Cardiac fibroblast (primary cell): ENCODE measurements at regions not wholly inside any gene's neighbourhood (a gene's known extent, or its start where the extent isn't known, plus 50 kb on each side); places are given as distances from the start of the nearest gene placed in this dataset.

ENCODE experiments used
- DNase-seq, 2 donors: peaks; one replicate each; pipeline versions ENCODE4 v3.0.0 to v3.0.0-alpha.2; 2010; ENCODE audit warnings: low read depth in 2 of 2
- H3K4me3 ChIP-seq, 2 donors: replicated peaks in 1 of 2; 1 replicate in 1 of 2; 2 replicates in 1 of 2; pipeline ENCODE4 v1.5.1; 2011; ENCODE audit warnings: low read depth in 2 of 2, low read length in 2 of 2, mild to moderate bottlenecking in 2 of 2, moderate library complexity in 1 of 2
- CTCF ChIP-seq: IDR thresholded peaks from one replicate; pipeline ENCODE4 v1.5.1; 2011; ENCODE audit warnings: low read depth, mild to moderate bottlenecking, low read length, inconsistent platforms

DNA sequence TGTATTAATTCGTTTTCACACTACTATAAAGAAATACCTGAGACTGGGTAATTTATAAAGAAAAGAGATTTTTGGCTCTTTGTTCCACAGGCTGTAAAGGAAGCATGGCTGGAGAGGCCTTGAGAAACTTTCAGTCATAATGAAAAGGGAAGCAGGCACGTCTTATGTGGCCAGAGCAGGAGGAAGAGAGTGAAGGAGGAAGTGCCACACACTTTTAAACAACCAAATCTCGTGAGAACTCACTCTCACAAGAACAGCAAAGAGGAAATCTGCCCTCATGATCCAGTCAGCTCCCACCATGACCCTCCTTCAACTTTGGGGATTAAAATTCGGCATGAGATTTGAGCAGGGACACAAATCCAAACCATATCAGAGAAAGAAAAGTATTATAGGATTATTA lies 1255.9 kb upstream of the MIR17HG start:
- TF ChIP-seq CTCF = no peak

DNA sequence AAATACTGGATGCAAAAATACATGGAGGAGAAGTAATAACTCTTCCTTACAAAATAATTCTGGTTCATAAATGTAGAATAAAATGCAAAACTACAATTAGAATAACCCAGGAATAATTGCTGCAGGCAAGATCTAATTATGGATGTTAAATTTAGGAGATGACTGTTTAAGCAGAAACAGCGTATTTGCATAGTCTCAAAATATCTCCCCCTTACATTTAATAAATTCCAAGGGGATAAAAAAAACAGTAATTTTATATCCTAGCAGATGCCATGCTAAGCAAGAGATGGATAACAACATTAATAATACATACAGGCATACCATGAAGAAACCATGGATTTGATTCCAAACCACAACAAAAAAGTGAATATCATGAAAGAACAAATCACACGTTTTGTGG lies 1253.1 kb upstream of the MIR17HG start:
- H3K4me3 ChIP-seq = no peak overlapping the region
- DNase-seq = no peak
- no peak for TF ChIP-seq CTCF

More for the DNA sequence above, 1255.9 kb upstream of the MIR17HG start:
- H3K4me3 ChIP-seq = no peak overlapping the region
- DNase-seq = no peak

- H3K4me3 ChIP-seq = no peak overlapping the region
- no peak for DNase-seq
- no peak for TF ChIP-seq CTCF
Measured at GRCh38 chr13:90098577-90098976, 1248.9 kb upstream of the MIR17HG start.

DNA sequence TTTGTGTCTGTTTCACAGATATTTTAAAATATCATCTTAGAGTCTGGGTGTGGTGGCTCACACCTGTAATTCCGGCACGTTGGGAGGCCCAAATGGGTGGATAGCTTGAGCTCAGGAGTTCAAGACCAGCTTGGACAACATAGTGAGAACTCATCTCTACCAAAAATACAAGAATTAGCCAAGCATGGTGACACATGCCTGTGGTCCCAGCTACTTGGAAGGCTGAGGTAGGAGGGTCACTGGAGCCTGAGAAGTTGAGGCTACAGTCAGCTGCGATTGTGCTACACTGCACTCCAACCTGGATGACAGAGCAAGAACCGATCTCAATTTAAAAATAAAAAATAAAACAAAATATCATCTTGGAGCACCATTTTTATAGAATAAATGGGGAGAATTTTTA lies 1247.6 kb upstream of the MIR17HG start:
- no peak for TF ChIP-seq CTCF
- no peak overlapping the region for H3K4me3 ChIP-seq
- DNase-seq = no peak

- TF ChIP-seq CTCF = no peak
- no peak overlapping the region for H3K4me3 ChIP-seq
- DNase-seq = no peak
Measured at GRCh38 chr13:90103099-90103784, 1244.2 kb upstream of the MIR17HG start.

- no peak for TF ChIP-seq CTCF
- DNase-seq = no peak
Measured at GRCh38 chr13:90104764-90105163, 1242.7 kb upstream of the MIR17HG start.

DNA sequence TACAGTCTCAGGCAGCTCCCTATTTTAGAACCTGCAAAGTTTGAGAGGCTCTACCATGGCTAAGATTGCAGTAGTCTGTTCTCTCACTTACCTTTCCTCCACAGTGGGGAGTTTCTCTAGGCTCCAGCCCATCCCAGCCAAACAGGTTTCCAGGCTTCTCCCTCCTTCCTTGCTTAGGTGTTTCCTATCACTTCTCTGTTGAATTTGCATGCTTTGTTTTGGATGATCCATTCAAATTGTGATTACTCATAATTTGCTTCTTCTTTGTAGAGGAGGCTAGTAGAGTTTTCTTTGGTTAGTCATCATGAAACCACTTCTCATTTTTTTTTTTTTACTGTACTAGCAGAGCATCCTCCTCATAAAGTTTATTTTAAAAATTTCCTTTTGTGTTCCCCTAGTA lies 1242.2 kb upstream of the MIR17HG start:
- DNase-seq = peak; percentile 13 to 24
- no peak for TF ChIP-seq CTCF
- H3K4me3 ChIP-seq = no peak overlapping the region

More at GRCh38 chr13:90104764-90105163, 1242.7 kb upstream of the MIR17HG start:
- H3K4me3 ChIP-seq = no peak overlapping the region
